HG02840 (cell line): ENCODE measurements at regions not wholly inside any gene's neighbourhood (a gene's known extent, or its start where the extent isn't known, plus 50 kb on each side); places are given as distances from the start of the nearest gene placed in this dataset.
"Not testable (repeated sequence)": the region's sequence is repeated elsewhere in the genome, so short reads cannot be mapped to it uniquely, and the experiment has no call there.

Source experiments
- ATAC-seq: cut with Tn5 transposase; IDR thresholded peaks from one replicate; pipeline ENCODE4 v1.9.1; 2021; ENCODE audit warnings: mild to moderate bottlenecking, moderate library complexity, moderate number of reproducible peaks; ENCODE audit not compliant: unreplicated experiment, low FRiP score

DNA sequence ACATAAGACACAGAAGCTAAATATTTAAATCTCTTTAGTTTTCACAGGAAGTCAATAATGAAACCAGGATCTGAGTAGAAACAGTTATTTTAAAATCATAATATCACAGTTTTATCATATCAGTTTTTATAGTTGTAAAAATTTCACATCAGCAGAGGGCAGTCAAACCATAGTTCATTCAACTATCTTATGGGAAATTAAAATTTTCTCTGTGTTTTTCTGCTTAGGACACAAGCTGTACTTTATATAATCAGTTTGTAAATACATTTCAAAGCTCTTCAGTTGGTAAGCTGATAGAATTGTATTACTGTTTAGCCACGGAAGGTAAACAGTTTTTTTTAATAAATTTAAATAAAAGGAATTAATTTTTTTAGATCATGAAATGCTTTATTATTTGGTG is 204.8 kb upstream of the NUDT6 start:
- ATAC-seq = no peak

DNA sequence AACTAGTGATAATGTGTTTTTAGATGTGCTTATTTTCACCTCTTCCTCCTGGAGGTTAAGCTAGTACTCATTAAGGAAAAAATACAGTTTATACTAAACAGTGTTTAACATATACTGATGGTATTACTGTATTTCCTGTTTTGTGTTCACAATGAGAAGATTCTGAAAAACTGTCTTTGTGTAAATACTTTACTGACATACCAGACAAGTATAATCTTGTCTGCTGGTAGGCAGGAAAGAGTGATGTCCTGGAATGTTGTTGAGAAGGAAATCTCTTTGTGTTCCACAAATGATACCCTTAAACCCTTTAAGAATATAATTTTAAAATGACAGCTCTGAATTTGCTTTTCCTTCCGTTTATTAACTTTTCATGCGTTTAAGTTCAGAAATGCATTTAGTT is 205.5 kb upstream of the NUDT6 start:
- no peak for ATAC-seq

DNA sequence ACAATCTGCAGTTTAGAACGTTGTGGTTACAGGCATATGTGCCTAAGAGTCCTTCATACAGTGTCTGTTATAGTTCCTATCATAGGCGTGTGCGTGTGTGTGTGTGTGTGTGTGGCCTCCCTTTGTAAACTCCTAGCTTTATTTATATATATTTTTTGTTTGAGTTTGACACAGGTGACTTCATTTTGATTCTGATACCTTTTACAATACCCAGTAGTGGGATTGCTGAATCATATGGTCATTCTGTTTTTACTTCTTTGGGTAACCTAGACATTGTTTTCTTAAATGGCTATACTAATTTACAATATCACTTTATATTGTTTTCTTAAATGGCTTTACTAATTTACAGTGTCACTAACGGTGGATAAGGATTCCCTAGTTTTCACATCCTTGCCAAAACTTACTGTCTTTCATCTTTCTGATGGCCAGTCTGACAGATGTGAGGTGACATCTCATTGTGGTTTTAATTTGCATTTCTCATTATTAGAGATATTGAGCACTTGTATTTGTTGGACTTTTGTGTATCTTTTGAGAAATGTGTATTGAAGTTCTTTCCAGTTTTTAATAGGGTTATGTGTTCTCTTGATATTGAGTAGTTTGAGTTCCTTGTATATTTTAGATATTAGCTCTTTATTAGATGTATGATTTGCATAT is 211.1 kb upstream of the NUDT6 start:
- peak; percentile 72 for ATAC-seq

DNA sequence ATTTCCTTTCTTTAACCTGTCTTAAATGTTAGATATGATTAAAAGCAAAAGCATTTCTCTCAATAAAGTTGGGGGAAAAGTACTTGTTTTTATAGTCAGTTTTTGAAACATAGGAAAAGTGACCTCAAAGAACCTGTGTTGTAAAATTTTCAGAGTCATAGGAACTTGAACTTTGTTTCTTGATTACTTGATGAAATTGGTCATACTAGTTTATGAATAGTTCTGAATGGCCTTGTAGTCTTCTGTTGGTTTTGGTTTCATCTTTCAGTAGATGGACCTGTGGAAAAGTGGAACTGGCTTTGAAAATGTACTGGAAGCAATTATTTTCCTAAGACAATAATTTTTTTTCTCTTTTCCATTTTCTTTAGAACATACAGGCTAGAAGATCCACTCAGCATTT is 222.2 kb upstream of the NUDT6 start:
- ATAC-seq = no peak

DNA sequence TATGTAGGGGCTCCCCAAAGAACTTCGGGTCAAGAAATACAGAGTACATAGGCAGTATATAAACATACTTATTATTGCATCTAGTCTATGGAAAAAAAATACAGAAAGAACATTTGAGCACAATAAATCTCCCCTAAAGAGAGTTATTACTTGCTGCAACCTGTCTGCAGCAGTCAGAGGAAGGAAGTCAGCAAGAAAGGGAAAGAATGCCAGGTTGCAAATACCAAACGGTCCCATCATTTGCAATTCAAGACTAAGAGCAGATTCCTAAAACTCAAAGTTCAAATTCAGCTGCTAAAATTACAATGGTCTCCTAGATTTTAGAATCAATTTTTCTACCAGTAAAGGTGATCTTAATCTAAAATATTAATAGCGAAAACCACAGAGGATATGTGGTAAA is 236.2 kb upstream of the NUDT6 start:
- no peak for ATAC-seq

DNA sequence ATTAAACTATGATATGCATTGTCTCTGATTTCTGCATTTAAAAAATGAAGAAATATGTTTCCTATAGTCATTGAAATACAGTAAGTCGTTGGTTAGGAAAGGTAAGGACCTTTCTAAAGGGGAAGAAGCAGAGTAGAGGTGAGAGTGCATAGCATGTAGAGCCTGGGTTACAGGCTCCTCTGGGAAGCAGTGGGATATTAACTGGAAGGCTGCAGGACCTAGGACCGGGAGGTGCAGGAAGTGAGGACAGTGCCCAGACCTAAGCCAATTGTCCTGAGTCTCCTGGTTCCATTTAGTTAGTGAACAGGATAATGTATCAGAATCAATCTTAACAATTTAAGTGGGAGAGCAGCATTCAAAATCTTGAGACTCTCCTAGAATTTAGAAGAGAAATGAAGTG is 237.1 kb upstream of the NUDT6 start:
- no peak for ATAC-seq

DNA sequence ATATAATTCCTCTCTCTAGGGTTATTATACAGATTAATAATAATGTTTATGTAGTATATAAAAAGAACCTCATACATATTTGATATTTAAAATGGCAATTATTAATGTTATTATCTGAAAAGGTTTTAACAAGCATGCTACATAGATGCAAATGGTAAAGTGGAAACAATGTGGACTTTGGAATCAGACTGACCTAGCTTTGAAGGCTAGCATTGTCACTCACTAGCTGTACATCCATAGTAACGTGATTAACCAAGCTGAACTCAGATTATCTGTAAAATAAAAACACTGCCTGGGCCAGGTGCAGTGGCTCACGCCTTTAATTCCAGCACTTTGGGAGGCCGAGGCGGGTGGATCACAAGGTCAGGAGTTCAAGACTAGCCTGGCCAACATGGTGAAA is 233.7 kb upstream of the SPRY1 start:
- ATAC-seq = no peak

DNA sequence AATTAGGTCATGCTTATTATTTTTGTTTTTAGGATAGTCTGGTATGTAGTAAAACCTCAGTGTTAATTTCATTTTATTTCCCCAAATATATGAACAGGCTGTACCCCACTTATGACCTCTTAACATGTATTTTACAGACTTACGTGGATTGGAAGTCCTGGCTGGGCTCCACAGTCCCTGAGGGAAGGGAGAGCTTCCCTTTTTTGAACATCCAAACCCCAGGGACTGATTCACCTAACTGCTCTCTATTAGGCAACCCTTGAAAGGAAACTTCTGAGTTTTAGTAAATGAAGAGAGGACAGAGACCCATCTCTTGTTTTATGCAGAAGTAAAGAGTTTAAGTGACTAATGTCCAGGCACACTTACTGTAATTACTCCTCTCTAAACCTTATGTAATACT is 233.1 kb upstream of the SPRY1 start:
- no peak for ATAC-seq

DNA sequence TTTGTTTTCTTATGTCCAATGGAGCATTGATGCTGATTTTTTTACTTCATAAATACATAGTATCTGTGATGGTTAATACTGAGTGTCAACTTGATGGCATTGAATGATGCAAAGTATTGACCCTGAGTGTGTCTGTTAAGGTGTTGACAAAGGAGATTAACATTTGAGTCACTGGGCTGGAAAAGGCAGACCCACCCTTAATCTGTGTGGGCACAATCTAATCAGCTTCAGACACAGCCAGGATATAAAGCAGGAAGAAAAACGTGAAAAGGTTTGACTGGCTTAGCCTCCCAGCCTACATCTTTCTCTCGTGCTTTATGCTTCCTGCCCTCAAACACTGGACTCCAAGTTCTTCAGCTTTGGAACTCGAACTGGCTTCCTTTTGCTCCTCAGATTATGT is 230.6 kb upstream of the SPRY1 start:
- ATAC-seq = no peak

DNA sequence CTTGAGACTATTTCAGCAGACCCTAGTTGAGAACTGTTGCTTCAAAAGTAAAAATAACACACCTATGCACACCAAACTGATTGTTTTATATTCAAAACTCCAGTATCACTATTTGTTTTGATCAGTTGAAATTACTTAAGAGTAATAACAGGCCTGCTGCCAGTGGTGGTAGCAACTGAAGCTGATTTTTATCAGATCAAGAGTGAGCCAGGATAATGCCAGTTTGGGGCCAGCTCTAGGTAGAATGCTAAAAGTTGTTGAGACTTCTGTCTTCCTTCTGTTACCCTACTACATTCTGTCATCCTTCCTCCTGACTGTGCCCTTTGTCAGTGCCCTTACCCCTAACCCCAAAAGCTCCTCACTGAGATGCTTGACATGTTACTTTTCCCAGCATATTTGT is 228.7 kb upstream of the SPRY1 start:
- ATAC-seq = no peak

DNA sequence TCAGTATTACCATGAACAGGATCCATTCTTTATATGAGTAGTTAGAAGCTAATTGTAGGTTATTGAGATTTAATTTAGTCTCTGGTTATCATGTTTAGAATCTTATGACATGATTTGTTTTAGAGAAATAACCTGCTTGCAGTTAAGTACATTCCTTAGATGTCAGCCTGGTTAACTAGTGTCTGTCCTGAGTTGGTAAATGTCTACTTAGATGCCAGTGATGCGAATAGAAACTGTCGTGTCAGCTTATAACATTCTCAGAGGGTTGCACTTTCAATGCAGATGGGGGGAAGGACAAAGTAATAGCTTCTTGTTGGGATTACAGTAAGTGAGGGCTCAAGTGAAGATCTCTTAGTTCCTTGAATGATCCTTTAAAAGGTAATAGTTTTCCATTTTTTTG is 227.8 kb upstream of the SPRY1 start:
- ATAC-seq = no peak

DNA sequence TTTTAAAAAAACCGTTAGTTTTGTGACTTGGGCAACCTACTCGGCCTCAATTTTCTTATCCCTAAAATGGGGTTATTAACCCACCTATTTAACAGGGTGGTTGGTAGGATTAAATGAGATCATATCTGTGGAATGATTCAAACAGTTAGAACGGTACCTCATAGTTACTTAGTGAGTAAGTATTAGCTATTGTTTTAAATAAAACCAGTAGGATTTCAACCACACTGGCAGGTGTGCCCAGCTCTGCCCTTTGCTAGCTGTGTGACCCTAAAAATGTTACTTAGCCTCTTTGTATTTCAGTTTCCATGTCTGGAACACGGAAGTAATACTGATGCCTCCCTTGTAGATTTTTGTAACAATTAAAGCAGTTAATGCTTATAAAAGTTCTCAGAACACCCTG is 225.8 kb upstream of the SPRY1 start:
- no peak for ATAC-seq

DNA sequence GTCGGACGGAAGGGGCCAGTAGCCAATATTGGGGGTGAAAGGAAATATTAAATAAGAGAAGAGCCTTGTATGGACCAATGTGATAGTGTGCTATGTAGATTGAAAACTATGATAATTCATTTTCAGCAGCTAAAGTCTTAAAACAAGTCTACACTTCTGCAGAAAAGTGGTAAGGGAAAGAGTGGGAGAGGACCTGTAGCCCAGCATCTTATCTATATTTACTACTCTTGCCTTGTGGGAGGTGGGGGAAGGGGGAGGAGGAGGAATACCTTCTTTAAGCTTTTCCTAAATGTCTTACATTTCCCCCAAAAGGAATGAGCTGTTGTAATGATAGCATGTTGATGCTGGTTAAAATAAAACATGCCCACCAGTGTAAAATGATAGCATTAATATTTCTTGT is 220.0 kb upstream of the SPRY1 start:
- no peak for ATAC-seq

DNA sequence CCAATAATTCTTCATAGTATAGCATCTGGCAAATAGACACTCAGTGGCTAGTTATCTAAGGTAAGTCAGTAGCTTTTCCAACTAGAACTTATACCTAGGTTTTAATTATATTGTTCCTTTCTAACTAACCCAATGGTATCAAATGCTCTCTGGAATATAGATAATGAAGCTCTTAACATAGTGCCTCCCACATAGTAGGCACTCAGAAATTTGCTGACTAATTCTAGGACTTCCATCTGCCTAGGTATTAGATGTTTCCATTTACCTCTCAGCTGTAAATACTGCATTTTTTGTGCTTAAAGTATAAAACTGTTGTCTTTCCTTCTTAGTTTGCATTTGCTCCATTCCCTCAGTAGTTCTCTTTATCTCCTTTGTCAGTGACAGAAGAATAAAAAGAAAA is 214.3 kb upstream of the SPRY1 start:
- ATAC-seq = no peak

DNA sequence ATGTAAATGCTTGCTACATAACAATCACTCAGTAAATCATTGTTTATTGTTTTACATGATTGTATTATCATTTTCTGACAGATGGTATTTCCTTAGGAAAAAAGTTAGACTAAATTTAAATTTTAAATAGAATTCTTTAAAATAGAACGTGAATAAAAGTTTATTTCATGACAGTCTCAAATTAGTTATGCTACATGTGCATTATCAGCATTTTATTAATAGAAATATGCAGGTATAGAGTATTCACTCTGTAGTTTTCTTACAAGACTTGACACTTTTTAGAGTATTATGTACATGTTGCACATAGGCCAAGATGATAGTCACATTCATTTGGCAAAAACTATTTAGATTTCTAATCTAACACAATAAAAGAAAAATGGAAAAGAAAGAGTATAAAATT is 213.3 kb upstream of the SPRY1 start:
- ATAC-seq = no peak

DNA sequence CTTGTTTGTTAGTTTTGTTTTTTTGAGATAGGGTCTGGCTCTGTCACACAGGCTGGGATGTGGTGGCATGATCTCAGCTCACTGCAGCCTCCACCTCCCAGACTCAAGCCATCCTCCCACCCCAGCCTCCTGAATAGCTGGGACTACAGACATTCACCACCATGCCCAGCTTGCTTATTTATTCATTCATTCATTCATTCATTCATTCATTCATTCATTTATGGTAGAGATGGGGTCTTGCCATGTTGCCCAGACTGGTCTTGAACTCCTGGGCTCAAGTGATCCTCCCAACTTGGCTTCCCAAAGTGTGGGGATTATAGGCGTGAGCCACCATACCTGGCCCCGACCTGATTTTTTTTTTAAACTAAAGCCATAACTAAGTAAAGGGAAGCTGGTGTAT is 212.8 kb upstream of the SPRY1 start:
- not testable (repeated sequence) for ATAC-seq

DNA sequence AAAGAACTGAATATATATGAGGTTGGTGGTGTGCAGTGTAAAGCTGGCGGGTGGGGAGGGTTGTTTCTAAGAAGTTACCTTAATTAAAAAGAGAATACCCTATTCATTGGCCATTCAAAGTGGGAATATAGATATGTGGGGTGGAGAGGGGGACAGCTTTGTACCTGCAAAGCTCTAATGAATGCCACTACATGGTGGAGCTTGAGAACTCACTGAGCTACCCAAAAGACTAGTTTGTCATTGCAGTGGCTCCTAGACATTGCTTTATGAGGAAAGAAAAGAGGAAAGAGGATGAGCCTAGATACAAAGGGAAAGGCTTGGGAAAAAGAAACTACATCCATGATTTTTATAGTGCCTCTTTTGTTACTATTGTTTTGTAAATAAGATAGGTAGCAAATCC is 209.9 kb upstream of the SPRY1 start:
- no peak for ATAC-seq

DNA sequence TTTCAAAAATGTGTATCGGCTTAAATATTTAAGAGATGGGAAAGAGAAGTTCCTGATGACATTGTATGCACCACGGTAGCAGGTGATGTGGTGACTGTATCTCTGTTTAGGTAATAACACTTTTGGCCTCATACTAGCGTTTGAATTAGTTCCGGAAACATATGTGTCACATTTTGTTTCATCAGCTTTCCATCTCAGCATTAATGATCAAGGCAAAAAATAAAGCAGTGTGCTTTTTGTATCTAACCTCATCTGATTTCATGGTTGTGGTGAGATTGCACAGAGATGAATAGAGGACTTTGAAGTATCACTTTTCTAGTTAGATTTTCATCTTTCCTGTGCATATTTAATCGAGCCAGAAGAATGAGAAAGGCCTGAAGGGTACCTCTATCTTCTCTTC is 206.4 kb upstream of the SPRY1 start:
- no peak for ATAC-seq

DNA sequence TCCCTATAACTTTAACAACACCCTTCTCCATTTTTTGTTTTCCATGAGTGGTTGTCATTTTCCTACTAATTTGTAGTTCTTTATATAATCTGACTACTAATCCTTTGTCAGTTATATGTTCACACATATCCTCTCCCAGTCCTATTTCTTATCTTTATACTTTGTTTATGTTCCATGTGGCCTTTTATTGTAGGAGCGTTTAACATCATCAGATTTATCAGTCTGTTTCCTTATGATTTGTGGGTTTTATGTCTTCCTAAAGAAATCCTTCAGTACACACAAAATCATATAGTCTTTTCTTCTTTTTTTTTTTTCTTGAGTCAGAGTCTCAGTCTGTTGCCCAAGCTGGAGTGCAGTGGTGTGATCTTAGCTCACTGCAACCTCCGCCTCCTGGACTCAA is 204.9 kb upstream of the SPRY1 start:
- no peak for ATAC-seq

DNA sequence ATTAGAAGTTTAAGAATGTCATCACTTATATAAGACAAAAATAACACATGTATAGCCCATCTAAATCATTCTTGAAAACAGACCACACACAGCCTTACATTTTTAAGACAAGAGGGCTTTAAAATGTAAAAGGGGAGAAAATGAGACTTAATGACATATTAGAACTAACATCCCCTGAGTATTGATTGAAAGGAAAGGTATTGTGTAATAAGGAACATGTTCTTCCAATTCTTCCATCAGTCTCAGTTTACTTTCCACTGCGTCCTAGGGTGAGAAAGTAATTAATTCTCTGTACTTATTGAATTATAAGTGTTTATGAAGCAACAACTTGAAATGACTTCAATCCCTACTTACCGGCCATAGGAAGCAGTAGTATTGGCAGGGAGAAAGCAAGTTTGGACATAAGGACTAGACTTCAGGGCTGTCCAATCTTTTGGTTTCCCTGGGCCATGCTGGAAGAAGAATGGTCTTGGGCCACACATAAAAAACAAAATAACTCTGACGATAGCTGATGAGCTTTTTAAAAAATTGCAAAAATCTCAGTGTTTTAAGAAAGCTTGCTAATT is 202.7 kb upstream of the SPRY1 start:
- no peak for ATAC-seq

DNA sequence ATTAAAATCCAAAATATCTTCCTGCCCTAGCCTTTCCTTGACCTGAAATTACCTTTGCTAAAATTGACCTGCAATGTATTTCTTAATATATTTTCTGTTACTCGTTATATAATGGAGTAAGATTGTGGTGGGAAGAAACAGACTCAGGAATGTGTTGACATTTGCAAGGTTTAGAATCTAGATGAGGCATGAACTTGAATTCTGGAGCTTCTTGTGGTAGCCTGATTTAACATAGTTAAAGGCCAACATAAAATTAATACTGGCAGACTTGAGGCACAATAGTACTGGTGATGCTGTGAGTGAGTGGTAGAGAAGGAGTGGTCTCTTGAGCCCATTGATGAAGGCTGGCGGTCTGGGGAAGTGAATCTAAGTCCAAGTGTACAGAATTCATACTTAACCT is 197.9 kb upstream of the SPRY1 start:
- no peak for ATAC-seq

DNA sequence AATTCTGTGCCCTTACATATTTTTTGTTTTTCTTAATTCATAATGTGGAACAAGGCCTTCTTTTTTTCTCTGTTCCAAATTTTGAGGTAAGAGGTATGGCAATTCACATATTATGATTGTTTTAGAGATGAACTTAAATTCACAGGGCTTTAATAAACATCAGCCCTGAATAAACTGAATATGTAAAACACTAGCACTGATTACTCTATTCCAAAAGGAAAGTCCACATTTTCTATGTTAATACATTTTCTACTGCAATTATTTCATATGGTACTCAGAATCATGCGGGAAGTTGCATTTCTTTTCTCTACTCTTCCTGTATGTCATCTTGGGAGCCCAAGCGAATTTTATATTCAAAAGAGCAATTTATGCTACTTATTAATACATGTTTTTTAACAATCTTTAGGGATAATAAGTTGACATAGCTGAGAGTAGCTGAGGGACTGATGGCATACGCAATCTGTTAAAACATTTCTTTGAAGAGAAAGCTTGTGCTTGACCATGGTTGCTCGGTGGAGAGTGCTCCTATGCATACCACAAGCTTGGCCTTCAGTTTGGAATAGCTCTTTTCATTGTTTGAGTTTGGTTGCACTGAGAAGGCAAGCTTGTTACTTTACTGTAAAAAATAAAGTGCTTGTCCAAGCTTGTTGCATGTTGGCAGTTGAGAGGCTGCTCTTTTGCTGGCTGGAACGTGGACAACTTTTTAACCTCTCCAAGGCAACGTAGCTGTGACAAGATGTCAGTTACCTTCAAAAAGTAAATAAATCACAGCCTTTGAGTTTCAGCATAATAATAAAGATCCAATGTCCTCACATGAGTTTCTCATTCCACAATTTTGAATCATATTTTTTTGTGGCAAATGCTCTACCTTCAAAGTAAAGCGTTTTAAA is 196.3 kb upstream of the SPRY1 start:
- ATAC-seq = no peak
